HEK293 (cell line): ENCODE measurements at regions not wholly inside any gene's neighbourhood (a gene's known extent, or its start where the extent isn't known, plus 50 kb on each side); places are given as distances from the start of the nearest gene placed in this dataset.

Experiments
- CTCF ChIA-PET: fragments of 350-600 bp; formaldehyde crosslinking; extraction: SDS; loops from one replicate; lab custom pipeline; 2021; ENCODE audit warnings: antibody characterized with exemption; lab: Yijun Ruan, JAX
- POLR2A ChIA-PET: fragments of 300-600 bp; formaldehyde crosslinking; extraction: SDS; loops from one replicate; lab custom pipeline; 2020; ENCODE audit warnings: antibody characterized with exemption, inconsistent platforms; lab: Yijun Ruan, JAX
- H3K27ac ChIP-seq: fragments of 200-500 bp; sonication (Bioruptor generic); 2 replicates; pipeline ENCODE4 v1.5.1; 2014; ENCODE audit warnings: low read depth, low read length, control low read depth, inconsistent platforms; ENCODE audit errors: extremely low read depth
- H3K36me3 ChIP-seq, 2 experiments: fragments of 200-500 bp in 1 of 2; sonication (Bioruptor generic) in 1 of 2; 1 replicate in 1 of 2; 2 replicates in 1 of 2; pipeline ENCODE4 v1.5.1; 2014 to 2017; ENCODE audit warnings: inconsistent platforms in 2 of 2, low read length in 2 of 2; ENCODE audit not compliant: control insufficient read depth in 2 of 2, insufficient read depth in 1 of 2
- H3K4me1 ChIP-seq: fragments of 200-500 bp; sonication (Bioruptor generic); 2 replicates; pipeline ENCODE4 v1.5.1; 2014; ENCODE audit warnings: mild to moderate bottlenecking, low read length, inconsistent platforms; ENCODE audit not compliant: control insufficient read depth, insufficient read depth
- H3K4me3 ChIP-seq: 2 replicates; pipeline ENCODE4 v1.5.1; 2011; ENCODE audit warnings: low read depth, mild to moderate bottlenecking, control low read depth, low read length, moderate library complexity
- H3K9me3 ChIP-seq: fragments of 200-500 bp; sonication (Bioruptor generic); 2 replicates; pipeline ENCODE4 v1.5.1; 2014; ENCODE audit warnings: low read depth, low read length, inconsistent platforms; ENCODE audit not compliant: control insufficient read depth, insufficient read depth
- GFI1B ChIP-seq: fragments of 450-650 bp; formaldehyde crosslinking; IDR thresholded peaks from 2 replicates; pipeline ENCODE4 v1.5.1; 2016; ENCODE audit warnings: missing biosample characterization, missing genetic modification characterization
- GLIS2 ChIP-seq: fragments of 450-650 bp; formaldehyde crosslinking; IDR thresholded peaks from 2 replicates; pipeline ENCODE4 v1.5.1; 2016; ENCODE audit warnings: missing biosample characterization, missing genetic modification characterization
- ZEB2 ChIP-seq: fragments of 450-650 bp; formaldehyde crosslinking; IDR thresholded peaks from 2 replicates; pipeline ENCODE4 v1.5.1; 2016; ENCODE audit warnings: missing biosample characterization, missing genetic modification characterization
- ZNF133 ChIP-seq: fragments of 450-650 bp; formaldehyde crosslinking; IDR thresholded peaks from 2 replicates; pipeline ENCODE4 v1.5.1; 2016; ENCODE audit warnings: missing biosample characterization, missing genetic modification characterization
- ZNF157 ChIP-seq: fragments of 450-650 bp; formaldehyde crosslinking; IDR thresholded peaks from 2 replicates; pipeline ENCODE4 v1.5.1; 2016; ENCODE audit warnings: missing biosample characterization, missing genetic modification characterization
- ZNF16 ChIP-seq: fragments of 450-650 bp; formaldehyde crosslinking; IDR thresholded peaks from 2 replicates; pipeline ENCODE4 v1.5.1; 2016; ENCODE audit warnings: low read depth, missing biosample characterization, missing genetic modification characterization
- ZNF169 ChIP-seq: fragments of 450-650 bp; formaldehyde crosslinking; IDR thresholded peaks from 2 replicates; pipeline ENCODE4 v1.5.1; 2016; ENCODE audit warnings: missing biosample characterization, missing genetic modification characterization
- ZNF202 ChIP-seq: fragments of 450-650 bp; formaldehyde crosslinking; IDR thresholded peaks from 2 replicates; pipeline ENCODE4 v1.5.1; 2016; ENCODE audit warnings: missing biosample characterization, missing genetic modification characterization, borderline replicate concordance
- ZNF302 ChIP-seq: fragments of 450-650 bp; formaldehyde crosslinking; IDR thresholded peaks from 2 replicates; pipeline ENCODE4 v1.5.1; 2016; ENCODE audit warnings: missing biosample characterization, missing genetic modification characterization, low read depth
- ZNF335 ChIP-seq: fragments of 450-650 bp; formaldehyde crosslinking; conservative IDR thresholded peaks from 2 replicates; pipeline ENCODE4 v1.5.1; 2016; ENCODE audit warnings: missing biosample characterization, missing genetic modification characterization
- ZNF350 ChIP-seq: fragments of 450-650 bp; formaldehyde crosslinking; IDR thresholded peaks from 2 replicates; pipeline ENCODE4 v1.5.0; 2017; ENCODE audit warnings: missing biosample characterization, mild to moderate bottlenecking, missing genetic modification characterization
- ZNF473 ChIP-seq: fragments of 450-650 bp; formaldehyde crosslinking; IDR thresholded peaks from 2 replicates; pipeline ENCODE4 v1.5.1; 2017; ENCODE audit warnings: missing biosample characterization, missing genetic modification characterization
- ZNF48 ChIP-seq: fragments of 450-650 bp; formaldehyde crosslinking; IDR thresholded peaks from 2 replicates; pipeline ENCODE4 v1.5.1; 2016; ENCODE audit warnings: missing biosample characterization, missing genetic modification characterization
- ZNF610 ChIP-seq: fragments of 450-650 bp; formaldehyde crosslinking; IDR thresholded peaks from 2 replicates; pipeline ENCODE4 v1.5.1; 2016; ENCODE audit warnings: missing biosample characterization, missing genetic modification characterization, borderline replicate concordance
- ZNF621 ChIP-seq: fragments of 450-650 bp; formaldehyde crosslinking; IDR thresholded peaks from 2 replicates; pipeline ENCODE4 v1.5.1; 2017; ENCODE audit warnings: missing biosample characterization, missing genetic modification characterization
- ZNF623 ChIP-seq: fragments of 450-650 bp; formaldehyde crosslinking; IDR thresholded peaks from 2 replicates; pipeline ENCODE4 v1.5.1; 2016; ENCODE audit warnings: missing biosample characterization, missing genetic modification characterization
- ZSCAN23 ChIP-seq: fragments of 450-650 bp; formaldehyde crosslinking; IDR thresholded peaks from 2 replicates; pipeline ENCODE4 v1.5.1; 2016; ENCODE audit warnings: missing biosample characterization, missing genetic modification characterization
- TF ChIP-seq, protein P1 (sequence below): fragments of 450-650 bp; formaldehyde crosslinking; IDR thresholded peaks from 2 replicates; pipeline ENCODE4 v1.5.1; 2017; ENCODE audit warnings: missing biosample characterization, missing genetic modification characterization
- TF ChIP-seq, protein P2 (sequence below): fragments of 450-650 bp; formaldehyde crosslinking; IDR thresholded peaks from 2 replicates; pipeline ENCODE4 v1.5.1; 2016; ENCODE audit warnings: missing biosample characterization, missing genetic modification characterization
- TF ChIP-seq, protein P3 (sequence below): fragments of 450-650 bp; formaldehyde crosslinking; IDR thresholded peaks from 2 replicates; pipeline ENCODE4 v1.5.1; 2016; ENCODE audit warnings: missing biosample characterization, missing genetic modification characterization
- TF ChIP-seq, protein P4 (sequence below): fragments of 450-650 bp; formaldehyde crosslinking; IDR thresholded peaks from 2 replicates; pipeline ENCODE4 v1.5.1; 2016; ENCODE audit warnings: missing biosample characterization, missing genetic modification characterization, low read depth
- TF ChIP-seq, protein P5 (sequence below): fragments of 450-650 bp; formaldehyde crosslinking; IDR thresholded peaks from 2 replicates; pipeline ENCODE4 v1.5.1; 2016; ENCODE audit warnings: missing biosample characterization, missing genetic modification characterization

DNA sequence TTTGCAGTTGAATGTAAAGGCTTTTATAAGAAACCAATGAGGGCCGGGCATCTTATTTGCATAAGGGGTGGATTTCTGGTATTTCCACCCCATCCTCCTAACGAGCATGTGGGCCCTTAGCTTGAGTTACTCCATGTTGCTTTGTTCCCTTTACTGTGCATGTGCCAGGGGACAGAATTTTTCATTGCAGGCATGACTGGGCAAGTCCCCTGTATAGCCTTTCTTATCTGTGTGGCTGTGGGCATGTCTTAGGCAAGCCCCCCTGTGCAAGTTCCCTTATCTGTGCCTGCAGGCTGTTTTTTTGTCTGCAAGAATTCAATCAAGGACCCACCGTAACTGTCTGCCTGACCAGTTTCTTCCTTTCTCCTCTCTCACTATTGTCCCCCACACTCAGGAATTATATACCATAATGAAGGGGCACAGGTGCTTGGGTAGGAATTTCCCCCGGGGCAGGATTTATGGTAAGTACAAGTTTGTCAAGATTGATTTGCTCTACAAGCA lies 152.2 kb upstream of the CNOT2 start (continued):
- TF ChIP-seq ZEB2 (tag by site-specific recombination) = no peak
- TF ChIP-seq, protein P1, sequence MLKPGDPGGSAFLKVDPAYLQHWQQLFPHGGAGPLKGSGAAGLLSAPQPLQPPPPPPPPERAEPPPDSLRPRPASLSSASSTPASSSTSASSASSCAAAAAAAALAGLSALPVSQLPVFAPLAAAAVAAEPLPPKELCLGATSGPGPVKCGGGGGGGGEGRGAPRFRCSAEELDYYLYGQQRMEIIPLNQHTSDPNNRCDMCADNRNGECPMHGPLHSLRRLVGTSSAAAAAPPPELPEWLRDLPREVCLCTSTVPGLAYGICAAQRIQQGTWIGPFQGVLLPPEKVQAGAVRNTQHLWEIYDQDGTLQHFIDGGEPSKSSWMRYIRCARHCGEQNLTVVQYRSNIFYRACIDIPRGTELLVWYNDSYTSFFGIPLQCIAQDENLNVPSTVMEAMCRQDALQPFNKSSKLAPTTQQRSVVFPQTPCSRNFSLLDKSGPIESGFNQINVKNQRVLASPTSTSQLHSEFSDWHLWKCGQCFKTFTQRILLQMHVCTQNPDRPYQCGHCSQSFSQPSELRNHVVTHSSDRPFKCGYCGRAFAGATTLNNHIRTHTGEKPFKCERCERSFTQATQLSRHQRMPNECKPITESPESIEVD = no peak
- TF ChIP-seq ZNF623 (tag by site-specific recombination) = no peak
- TF ChIP-seq, protein P2, sequence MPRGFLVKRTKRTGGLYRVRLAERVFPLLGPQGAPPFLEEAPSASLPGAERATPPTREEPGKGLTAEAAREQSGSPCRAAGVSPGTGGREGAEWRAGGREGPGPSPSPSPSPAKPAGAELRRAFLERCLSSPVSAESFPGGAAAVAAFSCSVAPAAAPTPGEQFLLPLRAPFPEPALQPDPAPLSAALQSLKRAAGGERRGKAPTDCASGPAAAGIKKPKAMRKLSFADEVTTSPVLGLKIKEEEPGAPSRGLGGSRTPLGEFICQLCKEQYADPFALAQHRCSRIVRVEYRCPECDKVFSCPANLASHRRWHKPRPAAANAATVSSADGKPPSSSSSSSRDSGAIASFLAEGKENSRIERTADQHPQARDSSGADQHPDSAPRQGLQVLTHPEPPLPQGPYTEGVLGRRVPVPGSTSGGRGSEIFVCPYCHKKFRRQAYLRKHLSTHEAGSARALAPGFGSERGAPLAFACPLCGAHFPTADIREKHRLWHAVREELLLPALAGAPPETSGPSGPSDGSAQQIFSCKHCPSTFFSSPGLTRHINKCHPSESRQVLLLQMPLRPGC (tag by site-specific recombination) = no peak
- TF ChIP-seq, protein P3, sequence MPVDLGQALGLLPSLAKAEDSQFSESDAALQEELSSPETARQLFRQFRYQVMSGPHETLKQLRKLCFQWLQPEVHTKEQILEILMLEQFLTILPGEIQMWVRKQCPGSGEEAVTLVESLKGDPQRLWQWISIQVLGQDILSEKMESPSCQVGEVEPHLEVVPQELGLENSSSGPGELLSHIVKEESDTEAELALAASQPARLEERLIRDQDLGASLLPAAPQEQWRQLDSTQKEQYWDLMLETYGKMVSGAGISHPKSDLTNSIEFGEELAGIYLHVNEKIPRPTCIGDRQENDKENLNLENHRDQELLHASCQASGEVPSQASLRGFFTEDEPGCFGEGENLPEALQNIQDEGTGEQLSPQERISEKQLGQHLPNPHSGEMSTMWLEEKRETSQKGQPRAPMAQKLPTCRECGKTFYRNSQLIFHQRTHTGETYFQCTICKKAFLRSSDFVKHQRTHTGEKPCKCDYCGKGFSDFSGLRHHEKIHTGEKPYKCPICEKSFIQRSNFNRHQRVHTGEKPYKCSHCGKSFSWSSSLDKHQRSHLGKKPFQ (tag by site-specific recombination) = no peak
- TF ChIP-seq ZNF610 (tag by site-specific recombination) = no peak
- TF ChIP-seq, protein P4, sequence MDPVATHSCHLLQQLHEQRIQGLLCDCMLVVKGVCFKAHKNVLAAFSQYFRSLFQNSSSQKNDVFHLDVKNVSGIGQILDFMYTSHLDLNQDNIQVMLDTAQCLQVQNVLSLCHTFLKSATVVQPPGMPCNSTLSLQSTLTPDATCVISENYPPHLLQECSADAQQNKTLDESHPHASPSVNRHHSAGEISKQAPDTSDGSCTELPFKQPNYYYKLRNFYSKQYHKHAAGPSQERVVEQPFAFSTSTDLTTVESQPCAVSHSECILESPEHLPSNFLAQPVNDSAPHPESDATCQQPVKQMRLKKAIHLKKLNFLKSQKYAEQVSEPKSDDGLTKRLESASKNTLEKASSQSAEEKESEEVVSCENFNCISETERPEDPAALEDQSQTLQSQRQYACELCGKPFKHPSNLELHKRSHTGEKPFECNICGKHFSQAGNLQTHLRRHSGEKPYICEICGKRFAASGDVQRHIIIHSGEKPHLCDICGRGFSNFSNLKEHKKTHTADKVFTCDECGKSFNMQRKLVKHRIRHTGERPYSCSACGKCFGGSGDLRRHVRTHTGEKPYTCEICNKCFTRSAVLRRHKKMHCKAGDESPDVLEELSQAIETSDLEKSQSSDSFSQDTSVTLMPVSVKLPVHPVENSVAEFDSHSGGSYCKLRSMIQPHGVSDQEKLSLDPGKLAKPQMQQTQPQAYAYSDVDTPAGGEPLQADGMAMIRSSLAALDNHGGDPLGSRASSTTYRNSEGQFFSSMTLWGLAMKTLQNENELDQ (tag by site-specific recombination) = no peak
- no peak for TF ChIP-seq ZNF133 (tag by site-specific recombination)
- no peak for TF ChIP-seq GFI1B (tag by site-specific recombination)
- TF ChIP-seq ZNF16 (tag by site-specific recombination) = no peak
- TF ChIP-seq ZNF621 (tag by site-specific recombination) = no peak
- TF ChIP-seq ZNF48 = no peak
- no peak for TF ChIP-seq ZNF473 (tag by site-specific recombination)
- no peak for TF ChIP-seq ZSCAN23 (tag by site-specific recombination)
- TF ChIP-seq ZNF350 (tag by site-specific recombination) = no peak

DNA sequence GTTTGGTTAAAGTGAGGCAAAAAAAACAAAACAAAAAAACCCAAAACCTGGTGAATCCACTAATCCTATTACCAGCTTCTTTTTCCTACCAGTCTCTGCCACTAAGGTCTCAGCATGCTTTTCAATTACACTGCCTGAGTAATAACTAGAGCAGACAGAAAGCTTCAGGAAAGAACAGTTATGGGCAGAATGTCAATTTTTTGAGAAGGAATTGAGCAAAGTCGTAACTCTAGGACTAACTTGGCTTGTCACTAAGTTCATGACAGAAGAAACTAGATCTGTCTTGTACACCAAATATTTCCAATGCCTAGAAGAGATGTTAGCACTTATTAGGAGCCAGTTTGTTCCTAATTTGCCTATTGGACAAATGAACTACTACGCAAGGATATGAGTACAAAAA lies 148.8 kb upstream of the CNOT2 start:
- CTCF ChIA-PET = interaction anchor here (0.7 kb wide), 2 partner anchors 18 to 208 kb away, joined by 3 to 4 read pairs; no protein-coding TSS in a partner anchor

More for the DNA sequence above, 148.8 kb upstream of the CNOT2 start:
- Histone ChIP-seq H3K36me3 (no peaks in the 10 kb centered on the region), H3K9me3 (no peaks in the 10 kb centered on the region), H3K27ac (no peak overlapping the region), H3K4me1 (no peaks in the 10 kb centered on the region), H3K4me3 (no peak overlapping the region)
- POLR2A ChIA-PET = no interaction called here
- TF ChIP-seq, protein P1 = no peak
- no peak for TF ChIP-seq ZNF202 (tag by site-specific recombination)
- no peak for TF ChIP-seq ZNF157 (tag by site-specific recombination)
- TF ChIP-seq ZNF169 = no peak
- TF ChIP-seq ZNF335 (tag by site-specific recombination) = no peak
- no peak for TF ChIP-seq ZNF302
- TF ChIP-seq, protein P5, sequence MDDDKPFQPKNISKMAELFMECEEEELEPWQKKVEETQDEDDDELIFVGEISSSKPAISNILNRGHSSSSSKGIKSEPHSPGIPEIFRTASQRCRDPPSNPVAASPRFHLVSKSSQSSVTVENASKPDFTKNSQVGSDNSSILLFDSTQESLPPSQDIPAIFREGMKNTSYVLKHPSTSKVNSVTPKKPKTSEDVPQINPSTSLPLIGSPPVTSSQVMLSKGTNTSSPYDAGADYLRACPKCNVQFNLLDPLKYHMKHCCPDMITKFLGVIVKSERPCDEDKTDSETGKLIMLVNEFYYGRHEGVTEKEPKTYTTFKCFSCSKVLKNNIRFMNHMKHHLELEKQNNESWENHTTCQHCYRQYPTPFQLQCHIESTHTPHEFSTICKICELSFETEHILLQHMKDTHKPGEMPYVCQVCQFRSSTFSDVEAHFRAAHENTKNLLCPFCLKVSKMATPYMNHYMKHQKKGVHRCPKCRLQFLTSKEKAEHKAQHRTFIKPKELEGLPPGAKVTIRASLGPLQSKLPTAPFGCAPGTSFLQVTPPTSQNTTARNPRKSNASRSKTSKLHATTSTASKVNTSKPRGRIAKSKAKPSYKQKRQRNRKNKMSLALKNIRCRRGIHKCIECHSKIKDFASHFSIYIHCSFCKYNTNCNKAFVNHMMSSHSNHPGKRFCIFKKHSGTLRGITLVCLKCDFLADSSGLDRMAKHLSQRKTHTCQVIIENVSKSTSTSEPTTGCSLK (tag by site-specific recombination) = no peak
- no peak for TF ChIP-seq GLIS2 (tag by site-specific recombination)
